ENCODE measurements at regions not wholly inside any gene's neighbourhood (a gene's known extent, or its start where the extent isn't known, plus 50 kb on each side); places are given as distances from the start of the nearest gene placed in this dataset.

- no peak for TF ChIP-seq YY1 (IDR thresholded peaks at IDR 0.05; ENCODE audit: insufficient read depth, insufficient read length)
- TF ChIP-seq SUZ12 (IDR thresholded peaks at IDR 0.05; ENCODE audit: extremely low read depth, insufficient read depth, insufficient read length), result no peak
Observed at GRCh38 chr3:17799312-17799711, 56.9 kb upstream of the TBC1D5 start.
